ENCODE measurements at regions not wholly inside any gene's neighbourhood (a gene's known extent, or its start where the extent isn't known, plus 50 kb on each side); places are given as distances from the start of the nearest gene placed in this dataset.

DNA sequence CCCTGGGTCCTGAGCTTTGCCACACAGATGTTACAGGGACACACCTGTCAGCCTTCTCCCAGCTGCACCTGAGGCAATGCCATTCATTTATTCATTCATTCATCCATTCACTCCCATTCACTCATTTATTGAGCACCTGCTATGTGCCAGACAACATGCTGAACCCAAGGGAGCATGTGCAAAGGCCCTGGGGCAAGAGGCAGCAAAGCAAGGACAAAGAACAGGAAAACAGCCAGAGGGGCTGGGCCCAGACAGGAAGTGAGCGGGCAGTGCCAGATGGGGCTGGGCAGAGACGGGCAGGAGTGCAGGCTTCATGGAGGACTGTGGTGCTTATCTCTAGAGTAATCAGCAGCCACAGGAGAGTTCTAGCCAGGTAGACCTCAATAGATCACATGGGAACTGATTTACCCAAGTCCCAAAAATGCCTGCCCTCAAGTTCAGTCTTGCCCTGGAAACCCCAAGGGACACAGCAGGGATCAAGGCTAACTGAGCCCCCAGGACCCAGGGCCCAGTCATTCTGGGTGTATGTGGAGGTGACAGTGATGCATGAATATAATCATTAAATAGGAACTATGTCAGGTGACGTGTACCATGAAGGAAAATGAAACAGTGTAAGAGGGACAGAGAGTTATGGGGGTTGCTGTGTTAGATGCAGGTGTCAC, 530.3 kb downstream of the MATN1 start:
- DNase-seq: no peak

- peak; percentile 96 for DNase-seq
Observed at GRCh38 chr1:30191154-30191702, 532.2 kb downstream of the MATN1 start.

DNA sequence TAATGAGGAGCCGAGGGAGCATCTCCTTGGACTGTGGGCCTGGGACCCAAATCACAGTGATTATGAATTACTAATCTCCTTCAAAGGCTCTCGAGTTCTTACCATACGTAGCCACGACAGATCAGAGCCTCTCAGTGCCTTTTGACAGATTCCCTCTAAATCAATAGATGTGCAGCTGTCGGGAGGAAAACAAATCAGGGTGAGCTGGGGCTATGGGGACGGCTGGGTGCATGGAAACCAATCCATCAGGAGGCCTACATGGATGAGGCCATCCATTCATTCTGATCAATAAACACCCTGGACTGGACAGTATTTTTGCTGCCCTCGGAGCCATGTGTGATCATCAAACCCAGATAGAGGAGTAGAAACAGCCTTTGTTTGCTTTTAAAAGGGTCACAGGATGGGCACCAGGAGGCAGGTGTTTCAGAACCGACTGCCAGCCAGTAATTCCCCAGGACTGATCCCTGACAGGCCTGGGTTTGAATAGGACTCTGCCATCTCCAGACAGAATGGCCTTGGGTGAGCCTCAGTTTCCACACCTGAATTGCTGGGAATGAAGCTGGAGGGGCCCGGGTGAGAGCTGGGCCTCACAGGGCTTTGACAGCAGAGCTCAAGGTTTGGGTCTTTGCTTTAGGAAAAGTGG, 532.8 kb downstream of the MATN1 start:
- no peak for DNase-seq

- no peak for DNase-seq
Observed at GRCh38 chr1:30189818-30190500, 533.4 kb downstream of the MATN1 start.

DNA sequence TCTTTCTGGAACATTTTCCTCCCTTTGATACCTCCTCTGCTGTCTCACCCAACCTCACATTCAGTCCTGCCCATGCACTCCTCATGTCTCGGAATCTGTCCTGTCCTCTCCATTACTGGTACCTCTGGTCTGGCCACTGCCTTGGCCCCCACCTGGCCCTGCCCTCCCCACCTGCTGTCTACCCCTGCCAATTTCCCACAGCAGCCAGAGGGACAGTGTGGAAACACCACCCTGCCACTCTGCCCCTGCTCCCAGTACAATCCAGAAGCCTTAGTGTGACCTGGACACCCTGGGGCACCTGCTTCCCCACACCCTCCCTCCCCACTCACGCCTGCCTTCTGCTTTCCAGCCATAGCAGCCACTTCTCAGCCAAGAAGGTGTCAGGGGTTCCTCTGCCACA, 534.4 kb downstream of the MATN1 start:
- DNase-seq: no peak

GRCh38 chr1:30188329-30188728, 535.1 kb downstream of the MATN1 start:
- DNase-seq: no peak

DNA sequence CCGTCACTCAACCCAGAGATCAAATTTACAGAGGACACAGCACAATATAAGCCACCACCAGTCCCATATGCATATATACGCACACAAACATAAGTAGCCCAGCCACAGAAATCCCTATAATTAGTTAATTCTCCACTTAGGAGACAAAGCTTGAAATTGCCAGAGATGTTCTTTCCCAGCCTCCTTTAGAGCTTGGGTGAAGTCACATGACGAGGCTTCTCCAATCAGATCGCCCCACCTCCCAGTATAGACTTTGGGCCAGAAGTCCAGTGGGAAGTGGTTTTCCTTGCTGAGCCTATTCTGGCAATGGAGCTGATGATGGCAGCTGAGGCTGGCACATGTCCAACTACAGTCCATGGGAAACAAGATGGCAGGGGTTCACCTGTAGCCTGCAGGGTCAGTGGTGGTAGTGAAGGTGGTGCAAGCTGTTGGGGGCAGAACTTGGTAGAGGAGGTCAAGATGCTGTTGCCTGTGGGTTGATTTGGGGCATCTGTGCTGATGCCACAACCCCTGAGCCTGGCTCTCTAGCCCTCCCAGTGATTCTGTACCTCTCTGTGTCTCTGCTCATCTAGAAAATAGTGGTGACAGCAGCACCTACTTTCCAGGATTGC, 535.9 kb downstream of the MATN1 start:
- no peak for DNase-seq

GRCh38 chr1:30186586-30186985, 536.8 kb downstream of the MATN1 start:
- no peak for DNase-seq

DNA sequence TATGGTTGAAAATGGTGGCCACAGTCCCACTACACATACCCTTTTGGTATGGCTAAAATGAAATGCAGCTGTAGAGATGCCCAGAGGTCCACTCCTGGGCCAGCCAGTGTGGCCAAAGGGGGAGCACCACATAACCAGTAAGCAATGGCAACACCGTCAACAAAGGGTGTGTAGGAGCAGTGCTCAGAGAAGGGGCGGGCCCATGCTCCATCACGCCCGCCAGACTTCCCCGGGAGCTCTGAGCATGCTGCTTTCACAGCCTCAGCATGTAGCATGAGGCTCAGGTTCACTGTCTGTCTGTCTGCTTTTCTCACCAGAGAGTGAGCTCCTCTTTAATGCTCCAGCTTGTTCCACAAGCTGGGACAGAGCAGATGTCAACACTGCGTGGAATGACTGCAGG, 537.6 kb downstream of the MATN1 start:
- no peak for DNase-seq

DNA sequence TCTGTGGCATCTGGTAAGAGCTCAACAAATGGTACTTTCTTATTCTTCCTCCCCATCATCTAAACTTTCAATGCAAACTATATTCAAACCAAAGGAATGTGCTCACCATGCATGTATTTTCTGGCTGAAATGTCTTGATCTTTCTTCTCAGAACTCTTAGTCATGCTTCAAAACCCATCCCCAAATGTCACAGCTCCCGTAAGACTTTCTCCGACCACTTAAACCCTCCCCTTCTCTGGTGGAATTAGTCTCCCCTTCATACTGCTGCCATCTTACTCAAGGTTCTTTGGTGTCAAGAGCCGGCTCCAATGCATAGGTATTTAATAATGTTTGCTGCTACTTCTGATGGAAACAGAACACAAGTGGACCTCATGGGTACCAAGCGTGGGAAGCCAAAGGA, 538.1 kb downstream of the MATN1 start:
- no peak for DNase-seq

GRCh38 chr1:30184393-30185141, 538.8 kb downstream of the MATN1 start:
- peak; percentile 53 for DNase-seq

DNA sequence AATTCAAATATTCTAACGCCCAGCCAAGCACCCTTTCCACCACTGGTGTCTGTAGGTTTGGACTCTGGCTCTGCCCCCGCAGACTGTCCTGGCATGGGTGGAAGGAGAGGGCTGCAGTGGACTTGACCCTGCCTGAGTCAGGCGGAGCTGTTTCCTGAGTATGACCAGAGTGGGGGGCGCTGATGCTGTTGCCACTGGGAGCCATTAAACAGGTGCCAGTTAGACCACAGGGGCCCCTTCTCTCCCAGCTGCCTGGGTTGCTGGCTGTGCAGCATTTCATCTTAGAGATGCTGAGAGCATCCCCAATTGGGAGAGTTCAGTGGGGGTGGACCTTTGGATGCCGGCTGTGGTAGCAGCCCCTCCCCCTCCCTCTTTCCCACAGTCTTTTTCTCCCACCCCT, 539.5 kb downstream of the MATN1 start:
- no peak for DNase-seq

DNA sequence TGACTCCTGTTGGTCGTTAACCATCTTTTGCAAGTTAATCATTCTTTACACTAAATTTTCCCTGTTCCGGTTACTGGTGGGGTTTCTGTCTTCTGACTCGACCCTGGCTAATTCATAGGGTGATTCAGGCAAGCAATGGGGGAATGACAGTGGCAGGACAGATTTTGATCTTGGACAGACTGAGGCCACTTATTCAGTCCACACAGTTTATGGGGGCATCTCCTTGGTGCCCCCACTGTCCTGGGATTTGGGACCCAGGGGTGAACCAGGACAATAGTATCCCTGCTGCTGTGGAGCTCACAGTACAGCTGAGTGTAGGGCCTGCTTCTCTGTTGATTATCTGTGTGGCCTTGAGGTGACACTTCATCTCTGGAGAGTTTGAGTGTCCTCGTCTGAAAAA, 540.4 kb downstream of the MATN1 start:
- DNase-seq: no peak

DNA sequence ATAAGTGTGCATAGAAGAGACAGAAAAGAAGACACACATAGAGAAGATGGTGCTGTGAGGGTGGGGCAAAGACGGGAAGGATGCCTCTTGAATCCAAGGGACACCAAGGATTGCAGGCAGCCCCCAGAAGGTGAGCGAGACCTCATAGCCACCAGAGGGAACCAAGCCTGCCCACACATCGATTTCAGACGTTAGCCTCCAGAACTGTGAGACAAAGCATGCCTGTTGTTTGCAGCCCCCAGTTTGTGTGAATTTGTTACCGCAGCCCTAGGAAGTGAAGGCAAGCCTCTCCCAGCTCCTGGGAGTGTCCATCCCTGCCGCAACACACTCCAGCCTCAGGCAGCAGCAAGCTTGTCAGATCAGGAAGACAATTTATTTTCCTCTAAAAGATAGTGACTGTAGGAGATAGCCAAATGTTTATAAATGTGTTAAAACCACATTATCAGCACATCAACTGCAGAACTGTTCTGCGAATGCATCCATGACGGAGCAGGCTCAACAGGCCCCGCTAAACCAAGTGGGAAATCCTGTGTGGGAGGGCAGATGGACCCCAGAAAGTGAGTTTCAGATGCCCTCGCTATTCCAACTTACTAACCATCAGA, 543.3 kb downstream of the MATN1 start:
- DNase-seq: no peak

DNA sequence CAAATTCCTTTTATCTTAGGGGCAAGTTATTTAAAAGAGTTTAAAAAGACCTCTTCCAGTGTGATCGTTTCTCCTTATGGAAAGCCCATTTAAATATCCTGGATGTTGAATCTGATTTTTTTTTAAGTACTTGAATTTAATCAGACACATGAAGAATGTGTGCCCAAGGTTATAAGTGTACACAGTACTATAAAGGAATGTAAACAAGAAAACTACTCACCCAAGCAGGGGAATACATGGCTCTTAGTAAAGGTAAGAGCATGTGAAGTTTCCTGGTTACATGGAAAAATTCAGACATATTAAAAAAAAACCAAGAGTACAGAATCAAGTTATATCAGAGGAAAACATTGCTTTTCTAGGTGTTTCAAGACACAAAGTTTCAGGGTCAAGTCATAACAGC, 546.9 kb downstream of the MATN1 start:
- DNase-seq: no peak

DNA sequence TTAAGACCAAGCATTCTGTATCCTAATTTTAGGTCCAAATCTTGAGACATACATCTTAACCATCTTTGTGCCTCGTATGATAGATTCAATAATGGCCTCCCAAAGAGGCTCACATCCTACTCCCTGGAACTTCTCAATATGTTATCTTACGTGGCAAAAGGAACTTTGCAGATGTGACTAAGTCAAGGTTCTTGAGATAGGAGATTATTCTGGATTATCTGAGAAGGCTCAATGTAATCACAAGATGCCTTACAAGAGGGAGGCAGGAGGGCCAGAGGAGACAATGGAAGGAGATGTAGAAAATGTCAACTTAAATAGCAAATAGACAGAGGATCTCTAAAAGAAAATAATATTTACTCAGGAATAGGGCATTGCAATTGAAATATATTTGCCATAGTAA, 548.9 kb downstream of the MATN1 start:
- DNase-seq: no peak

DNA sequence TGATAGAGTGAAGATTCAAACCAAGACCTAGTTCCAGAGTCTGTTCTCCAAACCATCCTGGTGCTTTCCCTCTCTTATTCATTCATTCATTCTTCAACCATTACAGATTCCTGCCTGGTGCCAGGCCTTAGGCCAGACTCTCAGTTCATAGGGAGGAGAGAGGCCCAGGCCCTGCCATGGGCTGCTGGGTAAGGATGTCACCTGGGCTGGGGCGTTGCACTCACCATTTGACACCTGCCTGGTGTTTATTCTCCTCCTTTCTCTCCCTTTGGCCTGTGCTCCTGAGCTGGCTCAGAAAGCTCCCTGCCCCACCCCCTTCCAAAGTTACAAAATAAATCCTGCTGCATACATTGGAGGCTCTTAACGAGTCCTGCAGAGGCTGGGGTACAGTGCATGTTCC, 549.8 kb downstream of the MATN1 start:
- DNase-seq: no peak

DNA sequence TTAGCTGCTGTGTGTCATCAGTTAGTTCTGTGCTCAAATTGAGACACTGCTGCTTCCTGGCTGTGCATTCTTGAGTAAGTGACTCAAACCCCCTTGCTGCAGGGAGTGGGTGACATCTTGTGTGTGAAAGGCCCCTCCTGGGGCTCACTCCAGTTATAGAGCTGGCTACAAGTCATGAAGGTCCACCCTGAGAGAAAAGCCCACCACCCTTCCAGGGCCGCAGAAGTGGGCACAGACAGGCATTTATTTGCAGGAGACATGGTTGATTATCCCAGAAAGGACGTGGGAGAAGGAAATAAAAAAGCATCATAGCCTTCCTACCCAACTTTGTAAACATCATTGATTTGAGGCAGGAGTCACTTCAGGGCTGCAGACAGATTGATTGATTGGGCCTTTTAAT, 550.6 kb downstream of the MATN1 start:
- DNase-seq: no peak

DNA sequence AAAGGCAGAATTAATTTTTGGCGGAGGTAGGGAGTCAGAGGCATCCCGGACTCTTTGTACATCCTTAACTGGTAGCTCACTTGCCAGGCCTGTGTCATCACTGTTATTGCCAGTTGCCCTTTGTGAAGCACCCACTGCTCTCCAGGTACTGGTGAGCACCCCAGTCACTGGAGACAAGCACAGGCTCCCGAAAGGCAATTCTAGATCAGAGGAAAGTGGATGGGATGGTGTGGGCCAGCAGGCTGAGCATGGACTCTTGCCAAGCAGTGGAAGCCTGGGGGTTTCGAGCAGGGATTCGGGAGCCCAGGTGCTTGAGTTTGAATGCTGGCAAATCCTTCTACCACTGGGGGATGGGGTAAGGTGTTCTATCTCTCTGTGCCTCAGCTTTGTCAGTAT, 551.1 kb downstream of the MATN1 start:
- no peak for DNase-seq

- DNase-seq: no peak
Observed at GRCh38 chr1:30171537-30172298, 551.7 kb downstream of the MATN1 start.

DNA sequence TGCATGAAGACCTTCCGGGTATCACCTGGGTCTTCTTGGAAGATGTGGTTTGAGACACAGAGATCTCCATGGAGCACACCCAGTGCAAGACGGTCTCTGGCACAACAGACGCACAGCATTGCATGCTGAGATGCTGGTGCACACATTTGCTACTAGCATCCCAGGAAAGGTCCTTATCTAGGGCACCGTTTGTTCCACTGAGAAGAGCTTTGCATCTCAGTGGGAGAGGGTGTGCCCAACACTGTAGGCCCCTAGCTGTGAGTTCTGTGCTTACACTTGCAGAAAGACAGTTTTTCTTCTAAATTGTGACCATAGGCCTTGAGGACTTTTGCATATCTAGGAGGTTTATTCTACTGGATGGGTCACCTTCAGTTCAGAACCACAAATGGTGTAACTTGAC, 554.1 kb downstream of the MATN1 start:
- DNase-seq: no peak

DNA sequence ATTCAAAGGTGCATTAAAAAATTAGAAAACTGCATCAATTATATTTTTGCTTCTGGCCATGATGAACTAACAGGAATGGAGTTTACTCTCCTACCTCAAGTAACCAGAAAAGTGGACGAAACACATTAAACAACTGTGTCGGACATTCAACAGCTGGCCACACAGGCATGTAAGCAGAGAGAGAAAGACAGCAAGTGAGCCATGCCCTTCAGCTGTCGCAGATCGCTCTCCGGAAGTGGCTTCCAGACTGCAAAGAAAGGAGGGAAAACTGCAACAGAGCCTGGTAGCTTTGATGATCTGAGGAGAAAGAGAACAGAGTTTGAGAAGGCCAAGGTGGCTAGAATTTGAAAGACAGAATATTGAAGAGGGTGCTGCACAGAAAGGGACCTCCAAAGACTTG, 557.2 kb downstream of the MATN1 start:
- no peak for DNase-seq
